Endodermal cell (in vitro differentiated cells): ENCODE measurements at regions not wholly inside any gene's neighbourhood (a gene's known extent, or its start where the extent isn't known, plus 50 kb on each side); places are given as distances from the start of the nearest gene placed in this dataset.

Experiments
- DNase-seq: peaks from one replicate; pipeline ENCODE4 v3.0.0-alpha.2; 2017
- H3K27ac ChIP-seq: 2 replicates; pipeline ENCODE4 v1.5.1; 2013; ENCODE audit warnings: mild to moderate bottlenecking, low read depth, low read length, moderate library complexity
- H3K27me3 ChIP-seq: 2 replicates; pipeline ENCODE4 v1.6.1; 2013; ENCODE audit warnings: mild to moderate bottlenecking, low read length, moderate library complexity; ENCODE audit not compliant: insufficient read depth, control insufficient read depth, poor library complexity, severe bottlenecking
- H3K36me3 ChIP-seq: 2 replicates; pipeline ENCODE4 v1.7.0; 2013; ENCODE audit warnings: mild to moderate bottlenecking, low read length, moderate library complexity; ENCODE audit not compliant: control insufficient read depth, insufficient read depth
- H3K4me1 ChIP-seq: one replicate; pipeline ENCODE4 v1.7.0; 2013; ENCODE audit warnings: low read length; ENCODE audit not compliant: control insufficient read depth, insufficient read depth
- H3K4me3 ChIP-seq: 2 replicates; pipeline ENCODE4 v1.5.1; 2013; ENCODE audit warnings: mild to moderate bottlenecking, low read length, moderate library complexity
- H3K9ac ChIP-seq: 2 replicates; pipeline ENCODE4 v1.6.1; 2013; ENCODE audit warnings: mild to moderate bottlenecking, low read length, moderate library complexity; ENCODE audit not compliant: poor library complexity, severe bottlenecking; ENCODE audit errors: extremely low read depth
- H3K9me3 ChIP-seq: 2 replicates; pipeline ENCODE4 v1.6.1; 2013; ENCODE audit warnings: mild to moderate bottlenecking, low read length, moderate library complexity; ENCODE audit not compliant: control insufficient read depth
- H3K27ac Mint-ChIP-seq: 2 replicates; pipeline ENCODE4 v1.8.0; 2020; ENCODE audit warnings: mixed read lengths
- H3K27me3 Mint-ChIP-seq: 2 replicates; pipeline ENCODE4 v1.8.0; 2021; ENCODE audit warnings: mild to moderate bottlenecking, mixed read lengths; ENCODE audit not compliant: insufficient read depth
- H3K36me3 Mint-ChIP-seq: 2 replicates; pipeline ENCODE4 v1.8.0; 2020; ENCODE audit warnings: low read depth, mixed read lengths
- H3K4me1 Mint-ChIP-seq: 2 replicates; pipeline ENCODE4 v1.8.0; 2020; ENCODE audit warnings: mixed read lengths
- H3K4me3 Mint-ChIP-seq: 2 replicates; pipeline ENCODE4 v1.8.0; 2020; ENCODE audit warnings: mild to moderate bottlenecking, moderate library complexity, mixed read lengths
- H3K9me3 Mint-ChIP-seq: 2 replicates; pipeline ENCODE4 v1.8.0; 2020; ENCODE audit warnings: mild to moderate bottlenecking, mixed read lengths
- WGBS, 2 experiments: methylation state at CpG; one replicate each; pipeline versions ENCODE4 v1.1.5 to v1.1.7; 2013; ENCODE audit warnings: missing lambda C conversion rate in 2 of 2, mixed read lengths in 1 of 2; ENCODE audit not compliant: insufficient coverage in 1 of 2, insufficient read length in 1 of 2; 5-methylcytosine and 5-hydroxymethylcytosine counted together
- TF ChIP-seq, protein P1 (sequence below): fragments of 200-600 bp; sonication (generic); conservative IDR thresholded peaks from 2 replicates; pipeline ENCODE4 v1.5.0; 2021; ENCODE audit warnings: antibody characterized with exemption, mild to moderate bottlenecking

DNA sequence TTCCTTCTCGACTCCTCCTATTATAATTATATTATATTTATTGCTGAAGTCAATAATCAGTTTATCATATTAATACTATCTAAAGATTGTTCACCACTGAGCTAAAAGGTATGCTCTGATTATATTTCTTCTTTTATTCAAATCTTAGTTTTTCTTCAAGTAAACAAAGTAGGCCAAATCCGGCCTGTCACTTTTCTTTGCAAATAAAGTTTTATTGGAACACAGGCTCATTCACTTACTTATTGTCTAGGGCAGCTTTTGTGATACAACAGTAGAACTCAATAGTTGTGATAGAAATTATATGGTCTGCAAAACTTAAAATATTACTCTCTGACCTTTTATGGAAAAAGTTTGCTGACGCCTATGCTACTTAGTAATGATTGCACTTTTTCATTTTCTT lies 92.4 kb upstream of the DNAJC19 start:
- H3K9ac ChIP-seq: no peak overlapping the region
- H3K4me3 ChIP-seq: no peak overlapping the region
- TF ChIP-seq, protein P1, sequence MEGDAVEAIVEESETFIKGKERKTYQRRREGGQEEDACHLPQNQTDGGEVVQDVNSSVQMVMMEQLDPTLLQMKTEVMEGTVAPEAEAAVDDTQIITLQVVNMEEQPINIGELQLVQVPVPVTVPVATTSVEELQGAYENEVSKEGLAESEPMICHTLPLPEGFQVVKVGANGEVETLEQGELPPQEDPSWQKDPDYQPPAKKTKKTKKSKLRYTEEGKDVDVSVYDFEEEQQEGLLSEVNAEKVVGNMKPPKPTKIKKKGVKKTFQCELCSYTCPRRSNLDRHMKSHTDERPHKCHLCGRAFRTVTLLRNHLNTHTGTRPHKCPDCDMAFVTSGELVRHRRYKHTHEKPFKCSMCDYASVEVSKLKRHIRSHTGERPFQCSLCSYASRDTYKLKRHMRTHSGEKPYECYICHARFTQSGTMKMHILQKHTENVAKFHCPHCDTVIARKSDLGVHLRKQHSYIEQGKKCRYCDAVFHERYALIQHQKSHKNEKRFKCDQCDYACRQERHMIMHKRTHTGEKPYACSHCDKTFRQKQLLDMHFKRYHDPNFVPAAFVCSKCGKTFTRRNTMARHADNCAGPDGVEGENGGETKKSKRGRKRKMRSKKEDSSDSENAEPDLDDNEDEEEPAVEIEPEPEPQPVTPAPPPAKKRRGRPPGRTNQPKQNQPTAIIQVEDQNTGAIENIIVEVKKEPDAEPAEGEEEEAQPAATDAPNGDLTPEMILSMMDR: no peak
- no peaks in the 10 kb centered on the region for H3K9me3 Mint-ChIP-seq
- no peaks in the 10 kb centered on the region for H3K27me3 ChIP-seq
- H3K9me3 ChIP-seq: no peaks in the 10 kb centered on the region
- H3K36me3 Mint-ChIP-seq: no peaks in the 10 kb centered on the region
- no peak for DNase-seq
- H3K36me3 ChIP-seq: no peaks in the 10 kb centered on the region
- no peak overlapping the region for H3K27ac ChIP-seq
- WGBS, 2 experiments: 100% methylated on average over 1 of the region's 3 CpGs; no CpG with 5 or more reads in 1 of the 2 experiments
- no peak overlapping the region for H3K27ac Mint-ChIP-seq
- H3K4me1 Mint-ChIP-seq: no peaks in the 10 kb centered on the region
- no peaks in the 10 kb centered on the region for H3K4me1 ChIP-seq
- H3K4me3 Mint-ChIP-seq: no peak overlapping the region
- H3K27me3 Mint-ChIP-seq: no peaks in the 10 kb centered on the region

DNA sequence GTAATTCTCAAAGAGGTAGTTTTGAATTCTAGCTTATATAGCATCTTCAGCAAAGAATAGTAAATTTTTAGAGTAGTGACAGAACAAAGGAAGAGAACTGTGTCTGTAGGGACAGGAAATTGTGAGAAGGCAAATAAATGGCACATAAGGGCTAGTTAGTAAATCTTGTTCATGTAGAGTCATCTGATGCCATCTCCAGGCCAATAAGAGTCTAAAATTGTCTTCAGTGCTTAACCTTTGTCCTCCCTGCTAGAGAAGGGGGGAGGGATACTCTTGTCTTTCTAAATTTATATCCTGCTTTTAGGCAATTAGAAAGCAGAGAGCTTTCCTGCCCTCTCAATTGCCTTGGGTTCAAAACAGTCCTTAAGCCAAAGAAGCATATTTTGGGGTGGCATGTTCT lies 87.0 kb upstream of the DNAJC19 start:
- H3K27ac ChIP-seq: no peak overlapping the region
- Mint-ChIP-seq H3K4me3 (no peak overlapping the region), H3K27me3 (no peaks in the 10 kb centered on the region), H3K36me3 (no peaks in the 10 kb centered on the region), H3K4me1 (peaks cover 10% of the 10 kb centered on the region), H3K27ac (no peak overlapping the region), H3K9me3 (peaks cover 8% of the 10 kb centered on the region)
- DNase-seq: no peak
- H3K9me3 ChIP-seq: no peaks in the 10 kb centered on the region
- no peaks in the 10 kb centered on the region for H3K36me3 ChIP-seq
- H3K4me1 ChIP-seq: no peaks in the 10 kb centered on the region
- H3K27me3 ChIP-seq: no peaks in the 10 kb centered on the region
- no peak overlapping the region for H3K9ac ChIP-seq
- TF ChIP-seq, protein P1: no peak
- no peak overlapping the region for H3K4me3 ChIP-seq

DNA sequence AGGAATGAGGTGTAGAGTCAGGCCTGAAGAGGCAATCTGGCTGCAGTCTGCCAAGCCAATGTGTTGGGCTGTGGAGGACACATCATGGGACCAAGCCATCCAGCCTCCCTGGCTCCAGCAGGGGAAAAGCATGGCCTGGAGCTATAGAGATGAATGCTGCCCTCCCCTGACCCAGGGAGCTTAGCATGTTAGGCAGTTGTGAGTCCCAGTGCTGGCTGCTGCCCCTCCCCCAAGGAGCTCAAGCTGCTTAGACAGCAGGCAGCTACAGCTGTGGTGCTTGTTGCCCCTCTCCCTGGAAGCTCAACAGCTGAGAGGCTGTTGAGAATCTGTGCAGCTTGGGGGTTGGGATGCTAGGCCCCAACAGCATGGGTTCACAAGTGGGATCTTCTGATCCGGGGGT lies 85.6 kb upstream of the DNAJC19 start:
- Histone ChIP-seq H3K4me1 (no peaks in the 10 kb centered on the region), H3K9me3 (no peaks in the 10 kb centered on the region), H3K27me3 (no peaks in the 10 kb centered on the region), H3K9ac (no peak overlapping the region), H3K36me3 (no peaks in the 10 kb centered on the region), H3K27ac (no peak overlapping the region), H3K4me3 (no peak overlapping the region)
- Mint-ChIP-seq H3K9me3 (peaks cover 8% of the 10 kb centered on the region), H3K4me1 (peaks cover 10% of the 10 kb centered on the region), H3K4me3 (no peak overlapping the region), H3K27me3 (no peaks in the 10 kb centered on the region), H3K36me3 (no peaks in the 10 kb centered on the region), H3K27ac (no peak overlapping the region)
- 85% methylated on average over 1 of the region's 1 CpG; no CpG with 5 or more reads in 1 of the 2 experiments for whole genome bisulfite sequencing, 2 experiments
- TF ChIP-seq, protein P1: no peak
- peak; percentile 78 for DNase-seq
